Right renal cortex interstitium (tissue), 3 donors: ENCODE measurements at regions not wholly inside any gene's neighbourhood (a gene's known extent, or its start where the extent isn't known, plus 50 kb on each side); places are given as distances from the start of the nearest gene placed in this dataset.

Source experiments
- DNase-seq, 3 donors: peaks; one replicate each; pipeline ENCODE4 v3.0.0-alpha.2; 2013; ENCODE audit warnings: low read depth in 3 of 3, low spot score in 2 of 3

DNA sequence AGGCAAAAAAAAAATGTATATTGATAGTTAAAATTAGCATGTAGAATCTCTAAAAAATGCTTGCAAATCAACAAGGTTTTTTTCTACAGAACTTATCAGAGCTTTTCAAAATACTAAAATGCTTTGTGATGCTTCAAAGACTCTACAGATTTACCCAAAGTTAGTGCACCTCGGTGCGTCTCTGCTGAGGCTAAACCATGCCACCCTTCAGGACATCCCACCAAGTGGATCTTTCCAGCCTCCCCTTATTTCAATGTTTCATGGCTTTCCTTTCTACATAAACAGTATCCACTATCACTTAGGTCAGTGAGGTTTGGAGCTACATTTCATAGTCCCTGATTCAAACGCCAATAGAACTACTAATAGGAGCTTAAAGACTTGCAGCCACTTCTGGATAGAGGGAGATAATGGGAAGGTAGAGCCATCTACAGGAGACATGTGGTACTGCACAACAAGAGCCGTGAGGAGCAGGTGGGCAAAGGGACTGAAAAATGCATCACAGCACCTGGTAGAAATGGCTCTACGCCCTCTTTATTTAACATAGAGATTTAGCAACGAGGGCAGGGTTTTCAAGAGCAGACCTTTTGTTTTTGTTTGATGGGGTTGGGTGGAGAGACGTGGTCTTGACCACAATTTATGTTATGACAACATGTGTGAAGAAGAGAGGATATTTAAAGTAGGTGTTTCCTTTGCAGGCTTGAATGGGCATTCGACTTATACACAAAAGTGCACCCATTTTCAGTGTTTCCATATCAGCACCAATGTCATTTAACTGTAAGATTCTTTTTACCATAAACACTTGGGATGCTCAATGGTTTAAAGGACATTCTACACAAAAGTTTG lies 56.1 kb upstream of the SLC35G4 start:
- DNase-seq, result peak; percentile 29 to 48 (median 42)

DNA sequence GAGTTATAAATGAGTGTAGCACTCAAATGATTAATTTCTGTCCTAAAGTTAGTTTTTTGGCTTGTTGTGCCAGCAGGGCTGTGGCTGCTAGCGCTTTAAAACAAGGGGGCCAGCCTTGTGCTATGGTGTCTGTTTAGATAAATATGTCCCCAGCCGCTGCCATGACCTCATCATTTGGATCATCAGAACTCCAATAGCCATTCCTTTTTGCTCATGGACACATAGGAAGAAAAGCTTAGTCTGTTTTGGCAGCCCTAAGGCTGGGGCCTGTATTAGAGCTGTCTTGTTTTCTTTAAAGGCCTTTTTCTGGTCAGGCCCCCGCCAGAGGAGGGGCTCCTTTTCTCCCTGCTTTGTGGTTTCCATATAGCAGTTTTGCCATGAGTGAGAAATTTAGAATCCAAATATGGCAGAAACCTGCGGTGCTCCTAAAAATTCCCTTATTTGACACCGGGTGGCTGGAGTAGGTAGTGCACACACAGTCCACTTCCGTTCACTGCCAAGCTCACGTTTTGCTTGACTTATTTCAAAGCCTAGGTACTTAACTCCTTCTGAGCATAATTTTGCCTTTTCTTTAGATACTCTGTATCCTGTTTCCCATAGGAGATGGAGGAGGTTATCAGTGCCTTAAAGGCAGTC lies 60.4 kb upstream of the SLC35G4 start:
- no peak for DNase-seq

DNA sequence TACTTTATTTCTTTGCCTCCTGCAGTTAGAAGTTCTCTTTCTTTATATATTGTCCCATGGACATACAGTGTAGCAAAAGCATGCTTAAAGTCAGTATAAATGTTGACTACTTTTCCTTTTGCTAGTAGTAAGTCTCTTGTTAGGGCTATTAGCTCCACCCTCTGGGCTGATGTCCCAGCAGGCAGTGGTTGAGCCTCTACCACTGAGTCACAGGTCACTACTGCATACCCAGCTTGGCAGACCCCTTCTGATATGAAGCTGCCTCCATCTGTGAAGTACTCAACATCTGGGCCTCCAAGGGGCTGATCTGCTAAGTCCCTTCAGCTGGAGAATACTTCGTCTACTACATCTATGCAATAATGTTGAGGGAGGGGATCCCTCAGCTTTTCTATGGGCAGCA lies 61.0 kb upstream of the SLC35G4 start:
- no peak for DNase-seq

DNA sequence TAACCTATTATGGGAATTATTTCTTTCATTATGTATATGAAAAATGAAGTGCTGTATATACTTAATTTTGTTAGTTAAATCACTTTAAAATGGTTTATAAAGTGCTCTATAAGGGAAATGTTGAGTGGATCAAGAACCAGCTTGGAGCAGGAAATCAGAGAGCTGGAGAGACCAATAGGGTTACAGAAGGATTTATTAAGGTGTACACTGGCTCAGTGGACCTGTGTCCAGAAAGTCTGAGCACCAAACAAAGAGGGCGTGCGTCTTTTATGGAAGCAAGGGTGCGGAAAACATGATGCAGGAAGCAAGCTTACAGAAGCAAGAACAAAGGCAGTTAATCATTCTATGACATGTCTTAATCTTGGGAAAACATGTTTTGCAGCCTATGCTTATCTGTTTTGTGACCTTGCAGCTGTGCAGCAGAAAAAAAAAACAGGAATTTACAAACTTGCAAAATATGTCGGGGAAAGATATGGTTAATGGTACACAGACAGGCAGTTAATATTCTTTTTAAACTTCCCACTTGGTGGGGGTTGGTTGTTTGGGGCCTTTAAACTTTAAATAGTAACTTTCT lies 65.2 kb upstream of the SLC35G4 start:
- DNase-seq, result no peak

- no peak for DNase-seq
Measured at GRCh38 chr18:11541179-11541578, 68.2 kb upstream of the SLC35G4 start.

GRCh38 chr18:11533942-11534496 lies 75.4 kb upstream of the SLC35G4 start:
- DNase-seq, result no peak

DNA sequence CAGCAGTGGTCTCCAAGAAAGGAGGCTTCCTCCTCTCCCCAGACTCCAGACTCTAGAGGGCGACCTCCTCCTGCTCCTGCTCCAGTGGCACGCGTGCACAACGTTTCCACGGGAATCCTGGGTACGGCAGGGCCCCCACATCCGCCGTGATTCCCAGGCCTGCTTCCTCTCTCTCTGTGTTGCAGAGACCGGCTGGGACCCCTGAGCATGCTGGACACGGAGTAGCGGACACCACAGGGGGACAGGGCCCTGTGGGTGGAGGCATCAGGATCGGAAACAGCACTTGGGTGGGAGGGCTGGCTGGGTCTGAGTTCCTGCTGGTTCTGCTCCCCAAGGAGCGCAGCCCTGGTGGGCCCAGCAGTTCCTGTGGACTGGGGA lies 75.9 kb upstream of the SLC35G4 start:
- DNase-seq, result no peak

- DNase-seq, result no peak
Measured at GRCh38 chr18:11532758-11533512, 76.5 kb upstream of the SLC35G4 start.

DNA sequence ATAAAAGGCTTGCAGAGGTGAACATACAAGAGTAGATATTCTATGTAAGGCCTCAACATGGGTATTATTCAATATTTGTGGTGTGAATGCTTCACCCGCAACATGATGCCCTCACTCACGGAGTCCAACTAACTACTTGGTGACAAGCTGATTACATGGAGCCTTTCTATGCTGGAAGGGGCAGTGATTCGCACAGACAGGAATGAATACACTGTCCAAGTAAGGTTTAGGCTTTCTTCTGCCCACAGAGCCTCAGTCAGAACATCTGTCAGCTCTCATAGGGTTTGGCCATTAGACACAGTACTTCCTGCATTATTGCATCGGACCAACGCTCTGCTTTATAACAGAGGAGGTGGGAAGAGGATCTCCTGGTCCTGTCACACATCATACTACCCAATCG lies 80.3 kb upstream of the SLC35G4 start:
- DNase-seq, result no peak

- no peak for DNase-seq
Measured at GRCh38 chr18:11526675-11527074, 82.7 kb upstream of the SLC35G4 start.

DNA sequence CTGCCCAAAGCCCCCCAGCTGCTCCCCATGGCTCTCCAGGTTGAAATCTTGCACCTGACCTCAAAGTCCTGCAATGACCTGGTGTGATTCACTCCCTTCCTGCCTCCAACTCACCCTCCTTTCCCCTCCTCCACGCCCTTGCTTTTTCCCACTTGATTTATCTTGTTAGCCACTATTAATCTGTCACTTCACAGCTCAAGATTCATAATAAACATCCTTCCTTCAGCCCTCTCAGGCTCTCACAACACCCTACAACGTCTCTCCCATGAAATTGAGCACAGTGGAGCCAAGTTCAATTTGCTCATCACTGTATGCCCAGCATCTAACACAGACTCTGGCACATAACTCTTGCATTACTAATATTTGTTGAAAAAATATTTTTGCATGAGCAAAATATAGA lies 85.6 kb upstream of the SLC35G4 start:
- peak in 2 of 3 donors; percentile 32 to 43 for DNase-seq

GRCh38 chr18:11522992-11523391 lies 86.4 kb upstream of the SLC35G4 start:
- no peak for DNase-seq

- DNase-seq, result no peak
Measured at GRCh38 chr18:11521853-11522252, 87.5 kb upstream of the SLC35G4 start.

- DNase-seq, result no peak
Measured at GRCh38 chr18:11520536-11520935, 88.9 kb upstream of the SLC35G4 start.

GRCh38 chr18:11518788-11519685 lies 90.4 kb upstream of the SLC35G4 start:
- no peak for DNase-seq

GRCh38 chr18:11517704-11518103 lies 91.7 kb upstream of the SLC35G4 start:
- no peak for DNase-seq

DNA sequence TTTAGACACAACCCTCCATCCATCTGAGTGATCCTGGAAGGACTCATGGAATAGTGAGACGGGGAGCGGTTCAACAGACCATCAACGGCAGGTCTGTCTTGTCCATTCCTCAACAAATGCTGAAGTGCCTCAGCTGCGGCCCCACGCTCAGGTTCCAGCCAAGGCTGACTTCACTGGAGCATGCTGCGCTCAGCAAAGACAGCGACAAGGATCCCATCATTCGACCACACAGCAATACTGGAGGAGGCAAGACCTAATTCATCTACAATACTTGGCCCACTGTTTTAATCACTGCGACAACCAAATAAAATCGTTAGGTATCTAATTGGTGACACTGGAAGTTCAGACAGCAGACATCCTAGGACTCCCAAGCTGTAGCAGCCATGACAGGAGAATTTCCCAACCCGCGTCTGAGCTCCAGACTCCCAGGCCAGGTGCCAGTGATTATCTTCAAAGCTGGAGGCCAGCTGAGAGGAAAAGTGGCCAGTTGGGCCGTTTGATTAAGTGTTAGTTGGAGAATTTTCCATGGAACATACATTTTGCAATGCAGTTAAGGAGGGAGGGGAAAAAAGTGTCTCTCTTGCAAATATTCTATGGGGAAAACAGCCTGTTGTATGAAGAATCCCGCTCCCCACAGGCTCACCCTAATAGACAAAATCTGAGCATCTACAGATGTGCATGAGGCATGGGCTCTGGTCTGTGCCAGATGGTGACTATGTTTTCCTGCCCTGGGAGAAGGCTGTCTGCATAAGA lies 92.5 kb upstream of the SLC35G4 start:
- no peak for DNase-seq

DNA sequence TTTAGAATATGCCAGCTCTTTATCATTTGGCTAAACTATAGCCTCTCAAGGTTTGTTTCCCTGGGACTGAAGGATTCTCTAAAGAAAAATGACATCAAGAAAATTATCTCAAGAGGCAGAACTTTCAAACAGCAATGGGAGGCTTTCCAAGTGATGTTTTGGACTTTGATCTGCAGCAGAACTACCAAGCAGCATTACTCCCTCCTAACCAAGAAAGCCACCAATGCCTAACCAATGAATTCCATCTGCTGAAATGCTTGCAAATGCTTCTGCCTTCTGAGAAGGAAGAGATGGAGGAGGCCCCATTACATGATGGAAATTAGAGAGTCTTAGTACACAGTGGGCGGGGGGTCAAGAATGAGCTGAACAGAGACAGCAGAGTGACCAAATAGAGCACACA lies 95.1 kb upstream of the SLC35G4 start:
- no peak for DNase-seq
